Esophagus mucosa (tissue), 1 donor: ENCODE measurements at regions not wholly inside any gene's neighbourhood (a gene's known extent, or its start where the extent isn't known, plus 50 kb on each side); places are given as distances from the start of the nearest gene placed in this dataset.

Experiments
- ATAC-seq: fragments of 200-7000 bp; cut with Tn5 transposase; one replicate; pipeline ENCODE4 v1.9.1; 2020
- donor health status: DM: yes; HTN: yes; CAD: no.

GRCh38 chr2:106719222-106719621 lies 166.7 kb downstream of the ST6GAL2 start:
- no peak for ATAC-seq

GRCh38 chr2:106720026-106720425 lies 165.9 kb downstream of the ST6GAL2 start:
- no peak for ATAC-seq

- ATAC-seq = no peak
These were observed 161.6 kb downstream of the ST6GAL2 start for GRCh38 chr2:106724301-106724794.

GRCh38 chr2:106734165-106734564 lies 151.8 kb downstream of the ST6GAL2 start:
- no peak for ATAC-seq

GRCh38 chr2:106735807-106736206 lies 150.2 kb downstream of the ST6GAL2 start:
- ATAC-seq = no peak

- no peak for ATAC-seq
These were observed 149.7 kb downstream of the ST6GAL2 start for GRCh38 chr2:106736221-106736620.

- no peak for ATAC-seq
These were observed 140.5 kb downstream of the ST6GAL2 start for GRCh38 chr2:106745468-106745867.

GRCh38 chr2:106749823-106750222 lies 136.1 kb downstream of the ST6GAL2 start:
- ATAC-seq = no peak
